T-helper 17 cell (primary cell): ENCODE measurements at regions not wholly inside any gene's neighbourhood (a gene's known extent, or its start where the extent isn't known, plus 50 kb on each side); places are given as distances from the start of the nearest gene placed in this dataset.
"Not testable (repeated sequence)": the region's sequence is repeated elsewhere in the genome, so short reads cannot be mapped to it uniquely, and the experiment has no call there.

Experiments used
- ATAC-seq: fragments of 150-1000 bp; cut with Tn5 transposase; 2 replicates; pipeline ENCODE4 v1.10.0; 2021; ENCODE audit warnings: mild to moderate bottlenecking, moderate library complexity
- DNase-seq, 3 donors: peaks; one replicate each; pipeline versions ENCODE4 v3.0.0 to v3.0.0-alpha.2; 2020 to 2021
- H3K9me3 ChIP-seq: one replicate; pipeline ENCODE4 v1.7.0; 2013; ENCODE audit warnings: low read length, mild to moderate bottlenecking; ENCODE audit not compliant: control insufficient read depth, poor library complexity, severe bottlenecking
- H3K27ac Mint-ChIP-seq: one replicate; pipeline ENCODE4 v1.8.0; 2022; ENCODE audit warnings: mild to moderate bottlenecking, moderate library complexity, mixed read lengths
- H3K27me3 Mint-ChIP-seq: one replicate; pipeline ENCODE4 v1.8.0; 2022; ENCODE audit warnings: mixed read lengths
- H3K36me3 Mint-ChIP-seq: one replicate; pipeline ENCODE4 v1.8.0; 2022; ENCODE audit warnings: low read depth, mixed read lengths
- H3K4me1 Mint-ChIP-seq: one replicate; pipeline ENCODE4 v1.8.0; 2022; ENCODE audit warnings: mild to moderate bottlenecking, mixed read lengths
- H3K4me3 Mint-ChIP-seq: one replicate; pipeline ENCODE4 v1.8.0; 2022; ENCODE audit warnings: mild to moderate bottlenecking, moderate library complexity, mixed read lengths

DNA sequence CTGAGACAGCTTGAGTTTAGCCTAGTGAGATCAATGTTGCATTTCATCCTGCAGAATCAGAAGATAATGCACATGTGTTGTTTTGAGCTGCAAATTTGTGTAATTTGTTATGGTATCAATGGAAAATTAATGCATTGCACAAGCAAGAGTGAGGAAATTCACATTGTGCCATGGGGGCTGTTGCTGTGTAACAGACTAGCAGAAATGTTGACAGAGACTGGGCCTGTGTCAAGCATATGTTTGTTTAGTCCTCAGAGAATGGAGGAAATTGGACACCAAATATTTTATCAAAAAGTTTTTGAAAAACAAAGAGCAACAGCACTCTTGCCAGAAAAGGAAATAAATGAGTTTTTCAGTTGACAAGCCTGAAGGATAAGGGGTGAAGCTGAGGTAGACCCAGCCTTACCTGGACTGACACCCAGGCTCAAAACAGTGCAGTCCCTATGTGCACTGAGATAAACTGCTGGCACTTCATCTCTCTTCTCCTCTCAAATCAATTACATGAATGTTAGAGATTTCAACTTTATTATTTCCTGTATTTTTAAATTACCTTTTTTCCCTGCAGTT, 1150.0 kb downstream of the FSCB start:
- H3K9me3 ChIP-seq, result no peaks in the 10 kb centered on the region
- Mint-ChIP-seq H3K4me3 (no peak overlapping the region), H3K36me3 (no peaks in the 10 kb centered on the region), H3K27ac (no peak overlapping the region), H3K27me3 (no peaks in the 10 kb centered on the region), H3K4me1 (no peaks in the 10 kb centered on the region)
- no peak for DNase-seq
- no peak for ATAC-seq

DNA sequence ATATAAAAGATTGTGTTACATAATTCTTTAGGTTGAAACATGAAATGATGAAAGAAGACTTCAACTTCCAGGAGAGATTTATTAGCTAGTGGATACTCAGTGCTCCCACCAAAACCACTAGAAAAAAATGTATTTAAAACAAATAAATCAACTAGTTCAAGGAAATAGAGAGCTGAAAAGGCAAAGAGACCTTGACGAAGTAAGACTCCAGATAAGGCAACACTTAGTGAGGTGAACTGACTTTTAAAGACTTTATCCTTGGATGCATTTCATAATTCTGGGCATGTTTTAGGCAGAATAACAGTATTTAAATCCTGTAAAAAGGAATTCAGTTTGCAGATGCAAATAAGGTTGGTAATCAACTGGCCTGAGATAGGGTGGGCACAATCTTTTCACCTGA, 1150.7 kb downstream of the FSCB start:
- no peaks in the 10 kb centered on the region for H3K9me3 ChIP-seq
- H3K36me3 Mint-ChIP-seq, result no peaks in the 10 kb centered on the region
- no peak for ATAC-seq
- DNase-seq, result no peak
- H3K27ac Mint-ChIP-seq, result no peak overlapping the region
- H3K4me1 Mint-ChIP-seq, result no peaks in the 10 kb centered on the region
- no peaks in the 10 kb centered on the region for H3K27me3 Mint-ChIP-seq
- H3K4me3 Mint-ChIP-seq, result no peak overlapping the region

DNA sequence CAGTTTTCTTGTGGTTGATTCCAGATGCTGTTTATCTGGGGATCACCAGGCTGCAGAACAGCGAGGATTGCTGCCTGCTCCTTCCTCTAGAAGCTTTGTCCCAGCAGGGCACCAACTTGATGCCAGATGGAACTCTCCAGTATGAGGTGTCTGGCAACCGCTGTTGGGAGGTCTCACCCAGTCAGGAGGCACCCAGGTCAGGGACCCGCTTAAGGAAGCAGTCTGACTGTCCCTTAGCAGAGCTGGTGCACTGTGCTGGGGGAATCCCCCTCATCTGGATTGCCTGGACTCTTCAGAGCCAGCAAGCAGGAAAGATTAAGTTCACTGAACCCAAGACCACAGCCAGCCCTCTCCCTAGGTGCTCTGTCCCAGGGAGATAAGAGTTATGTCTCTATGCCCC, 1165.2 kb downstream of the FSCB start:
- Mint-ChIP-seq H3K4me3 (no peak overlapping the region), H3K4me1 (no peaks in the 10 kb centered on the region), H3K27me3 (no peaks in the 10 kb centered on the region), H3K27ac (no peak overlapping the region), H3K36me3 (no peaks in the 10 kb centered on the region)
- ATAC-seq (no peak), DNase-seq (no peak)
- H3K9me3 ChIP-seq, result no peaks in the 10 kb centered on the region

DNA sequence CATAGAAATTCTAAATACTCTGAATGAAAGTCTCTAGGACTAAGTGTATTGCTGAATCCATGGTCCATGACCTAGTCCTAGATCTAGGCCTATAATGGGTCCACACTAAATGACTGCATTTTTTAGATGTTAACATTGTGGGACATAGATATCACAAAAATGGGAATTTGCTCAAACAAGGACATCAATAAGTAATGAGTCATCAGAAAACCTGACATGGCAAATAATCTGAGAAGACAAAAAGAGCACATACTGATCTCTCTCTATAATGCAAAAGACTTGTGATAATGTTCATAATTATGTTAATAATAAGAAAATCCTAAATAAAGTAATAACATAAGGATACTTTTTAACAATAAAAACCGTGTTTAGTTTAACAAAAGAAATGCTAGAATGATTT, 1168.4 kb downstream of the FSCB start:
- no peaks in the 10 kb centered on the region for H3K27me3 Mint-ChIP-seq
- DNase-seq (no peak), ATAC-seq (no peak)
- no peaks in the 10 kb centered on the region for H3K9me3 ChIP-seq
- no peaks in the 10 kb centered on the region for H3K36me3 Mint-ChIP-seq
- H3K4me1 Mint-ChIP-seq, result no peaks in the 10 kb centered on the region
- no peak overlapping the region for H3K27ac Mint-ChIP-seq
- H3K4me3 Mint-ChIP-seq, result no peak overlapping the region

DNA sequence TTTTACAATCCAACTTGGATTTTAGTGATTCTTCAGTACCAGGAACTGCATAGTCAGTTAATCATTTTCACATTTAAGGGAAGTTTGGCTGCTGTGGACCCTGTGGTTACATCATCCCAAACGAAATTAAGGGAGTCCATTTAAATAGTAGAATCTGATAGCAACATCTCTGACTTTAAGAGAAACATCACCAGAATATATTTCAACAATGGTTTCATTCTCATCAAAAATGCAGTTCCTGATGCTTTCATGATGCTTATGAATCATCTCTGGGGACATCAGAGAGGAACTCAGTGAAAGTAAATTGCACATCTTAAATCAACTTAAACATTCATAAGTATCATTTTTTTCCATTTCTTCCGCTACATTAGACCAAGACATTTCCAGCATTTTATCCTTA, 1170.7 kb downstream of the FSCB start:
- DNase-seq (no peak), ATAC-seq (no peak)
- no peaks in the 10 kb centered on the region for H3K27me3 Mint-ChIP-seq
- no peak overlapping the region for H3K27ac Mint-ChIP-seq
- H3K4me3 Mint-ChIP-seq, result no peak overlapping the region
- H3K9me3 ChIP-seq, result no peaks in the 10 kb centered on the region
- no peaks in the 10 kb centered on the region for H3K36me3 Mint-ChIP-seq
- no peaks in the 10 kb centered on the region for H3K4me1 Mint-ChIP-seq

DNA sequence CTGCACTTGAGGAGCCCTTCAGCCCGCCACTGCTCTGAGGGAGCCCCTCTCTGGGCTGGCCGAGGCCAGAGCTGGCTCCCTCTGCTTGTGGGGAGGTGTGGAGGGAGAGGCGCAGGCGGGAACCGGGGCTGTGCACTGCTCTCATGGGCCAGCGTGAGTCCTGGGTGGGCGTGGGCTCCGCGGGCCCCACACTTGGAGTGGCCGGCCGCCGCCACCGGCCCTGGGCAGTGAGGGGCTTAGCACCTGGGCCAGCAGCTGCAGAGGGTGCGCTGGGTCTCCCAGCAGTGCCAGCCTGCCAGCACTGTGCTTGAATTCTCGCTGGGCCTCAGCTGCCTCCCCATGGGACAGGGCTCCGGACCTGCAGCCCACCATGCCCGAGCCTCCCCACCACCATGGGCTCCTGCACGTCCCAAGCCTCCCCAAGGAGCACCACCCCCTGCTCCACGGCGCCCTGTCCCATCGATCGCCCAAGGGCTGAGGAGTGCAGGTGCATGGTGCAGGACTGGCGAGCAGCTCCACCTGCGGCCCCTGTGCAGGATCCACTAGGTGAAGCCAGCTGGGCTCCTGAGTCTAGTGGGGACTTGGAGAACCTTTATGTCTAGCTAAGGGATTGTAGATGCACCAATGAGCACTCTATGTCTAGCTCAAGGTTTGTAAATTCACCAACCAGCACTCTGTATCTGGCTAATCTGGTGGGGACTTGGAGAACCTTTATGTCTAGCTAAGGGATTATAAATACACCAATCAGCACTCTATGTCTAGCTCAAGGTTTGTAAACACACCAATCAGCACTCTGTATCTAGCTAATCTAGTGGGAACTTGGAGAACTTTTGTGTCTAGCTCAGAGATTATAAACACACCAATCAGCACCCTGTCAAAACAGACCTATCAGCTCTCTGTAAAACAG, 1180.3 kb downstream of the FSCB start:
- H3K4me1 Mint-ChIP-seq, H3K27me3 Mint-ChIP-seq, H3K9me3 ChIP-seq, ATAC-seq, H3K27ac Mint-ChIP-seq, H3K4me3 Mint-ChIP-seq, H3K36me3 Mint-ChIP-seq, DNase-seq: not testable (repeated sequence)

DNA sequence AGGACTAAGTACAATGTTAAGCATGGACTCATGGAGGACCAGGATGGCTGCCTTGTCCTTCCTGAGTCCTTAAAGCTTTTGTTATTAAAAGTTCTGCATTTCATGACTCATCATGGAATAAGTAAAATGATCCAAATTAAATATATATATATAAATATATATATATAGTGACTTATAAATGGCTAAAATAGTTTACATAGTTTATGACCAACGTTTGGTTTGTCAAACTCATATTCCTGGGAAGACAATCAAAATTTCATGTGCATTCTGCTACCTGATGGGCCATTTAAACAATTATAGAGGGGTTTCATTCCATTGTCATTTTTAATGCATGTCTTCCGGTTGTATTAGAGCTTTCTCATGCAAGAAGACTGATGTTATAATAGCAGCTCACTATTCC, 1190.7 kb downstream of the FSCB start:
- Mint-ChIP-seq H3K27ac (no peak overlapping the region), H3K4me3 (no peak overlapping the region), H3K36me3 (no peaks in the 10 kb centered on the region), H3K4me1 (no peaks in the 10 kb centered on the region), H3K27me3 (no peaks in the 10 kb centered on the region)
- H3K9me3 ChIP-seq, result no peaks in the 10 kb centered on the region
- ATAC-seq (no peak), DNase-seq (no peak)

DNA sequence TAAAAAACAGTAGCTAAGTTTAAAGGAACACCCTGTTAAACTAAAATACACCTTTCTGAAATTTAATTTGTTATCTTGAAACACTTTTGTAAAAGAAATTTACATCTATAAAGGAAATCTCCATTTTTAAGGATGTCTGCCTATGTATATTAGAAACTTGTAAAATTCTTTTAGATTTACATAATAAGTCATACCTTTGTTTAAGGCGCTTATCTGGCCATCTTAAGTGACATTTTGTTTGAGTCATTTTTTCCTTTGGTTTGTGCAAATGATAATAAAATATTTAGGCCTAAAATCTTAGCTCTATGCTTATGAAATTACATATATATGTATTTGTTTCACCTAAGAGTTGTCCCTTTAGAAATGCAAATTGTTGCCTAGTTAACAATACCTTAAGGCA, 1193.4 kb downstream of the FSCB start:
- no peak for ATAC-seq
- H3K4me3 Mint-ChIP-seq, result no peak overlapping the region
- no peak for DNase-seq
- no peaks in the 10 kb centered on the region for H3K4me1 Mint-ChIP-seq
- no peaks in the 10 kb centered on the region for H3K36me3 Mint-ChIP-seq
- no peak overlapping the region for H3K27ac Mint-ChIP-seq
- no peaks in the 10 kb centered on the region for H3K9me3 ChIP-seq
- H3K27me3 Mint-ChIP-seq, result no peaks in the 10 kb centered on the region

DNA sequence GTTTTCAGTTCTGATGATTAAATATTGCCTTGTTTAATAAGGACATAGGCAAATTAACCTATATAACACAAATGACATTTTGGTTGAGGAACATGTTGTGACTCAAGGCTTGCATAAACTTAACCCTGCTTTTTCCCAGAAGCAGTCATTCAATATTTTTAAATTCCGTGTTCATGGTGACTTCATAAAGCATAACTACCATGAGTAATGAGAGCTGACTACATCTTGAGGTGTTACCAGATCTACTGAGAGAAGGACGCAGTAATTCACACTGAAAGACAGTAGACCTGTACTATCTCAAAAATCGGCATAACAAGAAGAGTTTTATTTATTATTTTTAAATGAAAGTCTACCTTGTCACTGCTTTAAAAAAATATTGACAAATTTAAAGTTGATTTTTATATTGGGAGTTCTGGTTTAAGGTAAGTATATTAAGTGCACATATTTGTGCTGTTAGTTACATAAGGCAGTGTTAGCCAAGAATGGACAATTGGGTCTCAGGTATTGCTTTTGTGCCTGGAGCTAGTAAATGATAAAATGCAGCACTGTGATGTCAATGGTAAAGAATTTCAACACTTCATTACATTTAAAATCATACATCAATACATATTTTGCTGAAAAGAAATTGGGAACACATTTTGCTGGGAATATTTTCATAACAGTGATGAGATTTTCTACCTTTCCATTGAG, 1198.5 kb downstream of the FSCB start:
- no peak for DNase-seq
- H3K36me3 Mint-ChIP-seq, result no peaks in the 10 kb centered on the region
- no peak for ATAC-seq
- H3K4me3 Mint-ChIP-seq, result no peak overlapping the region
- no peaks in the 10 kb centered on the region for H3K9me3 ChIP-seq
- H3K4me1 Mint-ChIP-seq, result no peaks in the 10 kb centered on the region
- no peaks in the 10 kb centered on the region for H3K27me3 Mint-ChIP-seq
- no peak overlapping the region for H3K27ac Mint-ChIP-seq

DNA sequence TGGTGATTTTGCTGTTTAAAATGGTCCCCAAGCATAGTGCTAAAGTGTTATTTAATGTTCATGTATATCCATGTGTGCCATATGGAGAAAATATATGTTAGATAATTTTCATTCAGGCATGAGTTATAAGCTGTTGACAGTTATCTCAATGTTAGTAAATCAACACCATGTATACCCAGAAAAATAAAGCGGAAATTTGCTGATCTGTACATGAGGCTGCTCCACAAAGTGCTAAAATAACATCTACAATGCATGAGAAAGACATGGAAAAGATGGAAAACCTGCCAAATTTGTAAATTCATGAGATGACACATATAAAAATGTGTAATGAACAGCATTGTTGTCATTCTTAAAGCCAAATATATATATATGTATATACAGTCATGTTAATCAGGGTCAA, 1199.2 kb downstream of the FSCB start:
- H3K4me1 Mint-ChIP-seq, result no peaks in the 10 kb centered on the region
- no peaks in the 10 kb centered on the region for H3K27me3 Mint-ChIP-seq
- ATAC-seq, result no peak
- no peaks in the 10 kb centered on the region for H3K36me3 Mint-ChIP-seq
- no peak overlapping the region for H3K27ac Mint-ChIP-seq
- no peaks in the 10 kb centered on the region for H3K9me3 ChIP-seq
- no peak overlapping the region for H3K4me3 Mint-ChIP-seq
- no peak for DNase-seq

DNA sequence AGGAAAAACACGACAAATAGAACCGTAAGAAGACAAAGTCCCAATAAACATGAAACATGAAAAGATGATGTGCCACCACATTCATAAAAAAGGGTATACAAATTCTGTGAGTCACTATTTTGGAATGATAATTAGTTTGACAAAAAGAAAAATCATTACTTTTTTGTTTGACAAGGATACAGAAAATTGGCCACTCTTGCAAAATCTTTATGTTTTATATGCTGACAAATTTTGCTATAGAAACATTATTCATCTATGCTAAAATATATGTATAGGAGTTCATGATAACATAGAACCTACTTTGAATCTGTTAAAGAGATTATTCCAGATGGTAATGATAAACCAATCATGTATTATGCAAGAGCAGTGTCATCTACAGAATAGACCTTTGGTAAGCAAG, 1201.0 kb downstream of the FSCB start:
- ATAC-seq (no peak), DNase-seq (no peak)
- no peaks in the 10 kb centered on the region for H3K9me3 ChIP-seq
- Mint-ChIP-seq H3K27me3 (no peaks in the 10 kb centered on the region), H3K36me3 (no peaks in the 10 kb centered on the region), H3K4me3 (no peak overlapping the region), H3K4me1 (no peaks in the 10 kb centered on the region), H3K27ac (no peak overlapping the region)

DNA sequence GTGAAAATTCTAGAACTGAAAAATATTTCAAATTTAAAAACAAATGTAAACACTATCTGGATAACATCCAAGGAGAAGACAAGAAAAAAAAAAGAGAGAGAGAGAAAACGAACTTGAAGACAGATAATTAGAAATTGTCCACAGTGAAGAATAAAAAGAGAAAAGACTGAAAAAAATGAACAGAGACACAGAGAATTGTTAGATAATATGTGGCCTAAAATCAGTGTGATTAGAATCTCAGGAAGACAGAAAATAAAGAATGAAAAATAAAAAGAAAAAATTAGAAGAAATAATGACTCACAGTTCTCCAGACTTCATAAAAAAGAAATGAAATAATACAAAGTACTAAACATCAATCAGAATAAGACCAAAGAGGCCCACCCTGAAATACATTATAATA, 1209.3 kb downstream of the FSCB start:
- DNase-seq (no peak), ATAC-seq (no peak)
- H3K27ac Mint-ChIP-seq, result no peak overlapping the region
- no peaks in the 10 kb centered on the region for H3K4me1 Mint-ChIP-seq
- no peaks in the 10 kb centered on the region for H3K27me3 Mint-ChIP-seq
- H3K36me3 Mint-ChIP-seq, result no peaks in the 10 kb centered on the region
- no peaks in the 10 kb centered on the region for H3K9me3 ChIP-seq
- H3K4me3 Mint-ChIP-seq, result no peak overlapping the region

DNA sequence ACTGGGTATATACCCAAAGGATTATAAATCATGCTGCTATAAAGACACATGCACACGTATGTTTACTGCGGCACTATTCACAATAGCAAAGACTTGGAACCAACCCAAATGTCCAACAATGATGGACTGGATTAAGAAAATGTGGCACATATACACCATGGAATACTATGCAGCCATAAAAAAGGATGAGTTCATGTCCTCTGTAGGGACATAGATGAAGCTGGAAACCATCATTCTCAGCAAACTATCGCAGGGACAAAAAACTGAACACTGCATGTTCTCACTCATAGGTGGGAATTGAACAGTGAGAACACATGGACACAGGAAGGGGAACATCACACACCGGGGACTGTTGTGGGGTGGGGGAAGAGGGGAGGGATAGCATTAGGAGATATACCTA, 1211.0 kb downstream of the FSCB start:
- not testable (repeated sequence) for H3K36me3 Mint-ChIP-seq, H3K27me3 Mint-ChIP-seq, H3K9me3 ChIP-seq, H3K27ac Mint-ChIP-seq, H3K4me1 Mint-ChIP-seq, H3K4me3 Mint-ChIP-seq, ATAC-seq, DNase-seq

DNA sequence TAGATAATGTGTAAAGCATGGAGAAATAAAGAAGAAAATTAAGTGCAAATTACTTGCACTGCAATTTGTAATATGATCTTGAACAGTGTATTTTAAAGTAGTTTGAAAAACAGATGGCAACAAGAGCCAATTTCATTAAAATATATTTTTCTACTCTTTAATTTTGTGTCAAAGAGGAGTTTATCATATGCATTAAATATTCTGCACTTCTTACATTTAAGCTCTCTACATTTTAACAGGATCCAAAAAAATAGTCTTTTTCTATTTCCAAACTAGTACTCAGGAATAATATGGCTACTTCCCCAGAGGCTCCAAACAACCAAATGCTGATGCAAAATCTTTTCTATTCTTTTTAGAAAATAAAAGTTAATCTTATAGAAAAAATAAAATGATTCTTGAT, 1221.5 kb downstream of the FSCB start:
- Mint-ChIP-seq H3K4me1 (no peaks in the 10 kb centered on the region), H3K4me3 (no peak overlapping the region), H3K36me3 (no peaks in the 10 kb centered on the region), H3K27ac (no peak overlapping the region), H3K27me3 (no peaks in the 10 kb centered on the region)
- ATAC-seq, result no peak
- H3K9me3 ChIP-seq, result no peaks in the 10 kb centered on the region
- DNase-seq, result no peak
